Heart left ventricle (tissue), 16 donors: ENCODE measurements at regions not wholly inside any gene's neighbourhood (a gene's known extent, or its start where the extent isn't known, plus 50 kb on each side); places are given as distances from the start of the nearest gene placed in this dataset.

ENCODE experiments used
- ATAC-seq, 4 donors: fragments of 200-7000 bp; cut with Tn5 transposase; one replicate each; pipeline ENCODE4 v1.9.1; 2020 to 2022; ENCODE audit warnings: moderate library complexity in 4 of 4, mild to moderate bottlenecking in 3 of 4, moderate number of reproducible peaks in 1 of 4
- DNase-seq, 5 donors: peaks; one replicate each; pipeline ENCODE4 v3.0.0-alpha.2; 2020
- H3K27ac ChIP-seq, 12 donors: fragments of 200-600 bp; sonication (generic) in 4 of 12; one replicate each; pipeline versions ENCODE4 v1.5.0 to v1.8.0; 2016 to 2022; ENCODE audit warnings: mild to moderate bottlenecking in 2 of 12
- H3K27me3 ChIP-seq, 9 donors: fragments of 200-600 bp; sonication (generic) in 2 of 9; one replicate each; pipeline versions ENCODE4 v1.5.1 to v1.8.0; 2016 to 2022; ENCODE audit warnings: mild to moderate bottlenecking in 3 of 9
- H3K36me3 ChIP-seq, 9 donors: fragments of 200-600 bp; sonication (generic) in 2 of 9; one replicate each; pipeline versions ENCODE4 v1.5.0 to v1.8.0; 2018 to 2022; ENCODE audit warnings: mild to moderate bottlenecking in 2 of 9
- H3K4me1 ChIP-seq, 12 donors: fragments of 200-600 bp; sonication (generic) in 4 of 12; one replicate each; pipeline versions ENCODE4 v1.5.0 to v1.8.0; 2016 to 2022; ENCODE audit warnings: mild to moderate bottlenecking in 3 of 12
- H3K4me3 ChIP-seq, 12 donors: fragments of 200-600 bp; sonication (generic) in 4 of 12; one replicate each; pipeline versions ENCODE4 v1.5.0 to v1.8.0; 2017 to 2022; ENCODE audit warnings: mild to moderate bottlenecking in 9 of 12, moderate library complexity in 4 of 12
- H3K9me3 ChIP-seq, 12 donors: fragments of 200-600 bp; sonication (generic) in 4 of 12; one replicate each; pipeline versions ENCODE4 v1.5.0 to v1.8.0; 2016 to 2022; ENCODE audit warnings: mild to moderate bottlenecking in 1 of 12
- CTCF ChIP-seq, 12 donors: fragments of 200-600 bp; sonication (generic) in 4 of 12; IDR thresholded peaks; one replicate each; pipeline versions ENCODE4 v1.5.0 to v1.8.0; 2018 to 2022; ENCODE audit warnings: antibody characterized with exemption in 12 of 12, mild to moderate bottlenecking in 5 of 12
- POLR2A ChIP-seq, 2 donors: fragments of 450-650 bp; IDR thresholded peaks; one replicate each; pipeline ENCODE4 v1.6.1; 2017; ENCODE audit warnings: antibody characterized with exemption in 2 of 2, mild to moderate bottlenecking in 2 of 2, moderate library complexity in 2 of 2
- WGBS, 4 donors: extraction: QIAGEN DNeasy Blood & Tissue Kit in 2 of 4; methylation state at CpG; one replicate each; pipeline versions ENCODE4 v1.1.5 to v1.1.7; 2013 to 2018; 5-methylcytosine and 5-hydroxymethylcytosine counted together
- intact Hi-C, 10 donors: fragments of 100-400 bp; cut with DNase I; formaldehyde crosslinking; loops; one replicate each; pipeline versions ENCODE4 v1.11.1 to v1.14.2; 2022
- donor health status: ischemic (EF 13 %, LVEDD 7.1; RV severe dilation, severe dysfunction).
- donor health status: healthy with polysubstance abuse.
- donor health status: DM: no; HTN: yes; CAD: no.
- donor health status: DM: no; HTN: no; CAD: no.
- donor health status: ischemic (EF 25% LVEDD 6.9; RV normal size, moderate dysfunction).
- donor health status: ischemic (EF 25% LVEDD 5.7; RV mildly dilated, moderate dysfunction).
- donor health status: healthy.
- donor health status: DM: yes; HTN: yes; CAD: no.
- donor health status: ischemic (EF 35%, LVEDD 5.7; RV mildly dilated, moderate dysfunction).
- donor health status: nonischemic (EF 11% LVEDD 7.7; RV severe dilation, severe dysfunction).
- donor health status: DM: yes; HTN: yes; CAD: no.
- donor health status: PGD.
- donor health status: ischemic (EF 29% LVEDD 5.4; RV normal size, mild dysfunction).
- donor health status: nonischemic (EF 23%, LVEDD 6.1; RV moderate dilation, normal function).

- intact Hi-C loops = no loop called here
- WGBS, 4 donors = 36 to 64% (median 39%) methylated on average over 2 of the region's 2 CpGs
- TF ChIP-seq POLR2A (IDR thresholded peaks at IDR 0.05) (no peak), CTCF (IDR thresholded peaks at IDR 0.05) (no peak)
- DNase-seq (no peak), ATAC-seq (peak in 1 of 4 donors; percentile 16)
- no peak overlapping the region for H3K4me3 ChIP-seq
- peak overlapping the region in 5 of 12 donors; percentile 39 to 53 (median 49) for H3K27ac ChIP-seq
- H3K36me3 ChIP-seq = no peaks in the 10 kb centered on the region
- no peaks in the 10 kb centered on the region for H3K27me3 ChIP-seq
- H3K4me1 ChIP-seq = peaks cover 0 to 33% (median 21%) of the 10 kb centered on the region in 12 donors
- no peaks in the 10 kb centered on the region for H3K9me3 ChIP-seq
Observed at GRCh38 chr15:36358094-36358493, 221.3 kb upstream of the CDIN1 start.

- intact Hi-C loops = no loop called here
- Histone ChIP-seq H3K9me3 (no peaks in the 10 kb centered on the region), H3K27ac (no peak overlapping the region), H3K4me1 (peaks cover 0 to 38% (median 22%) of the 10 kb centered on the region in 12 donors), H3K36me3 (no peaks in the 10 kb centered on the region), H3K27me3 (no peaks in the 10 kb centered on the region), H3K4me3 (no peak overlapping the region)
- ATAC-seq (no peak), DNase-seq (no peak)
- TF ChIP-seq CTCF (IDR thresholded peaks at IDR 0.05) = no peak
- no peak for TF ChIP-seq POLR2A (IDR thresholded peaks at IDR 0.05)
- WGBS, 4 donors = 55 to 65% (median 61%) methylated on average over 2 of the region's 2 CpGs
Observed at GRCh38 chr15:36358523-36358922, 220.9 kb upstream of the CDIN1 start.

GRCh38 chr15:36359286-36359685, 220.1 kb upstream of the CDIN1 start:
- no peak for ATAC-seq
- WGBS, 4 donors = 69 to 86% (median 76%) methylated on average over 4 of the region's 4 CpGs

GRCh38 chr15:36361351-36361870, 218.0 kb upstream of the CDIN1 start:
- H3K27ac ChIP-seq = no peak overlapping the region
- H3K4me1 ChIP-seq = peaks cover 0 to 39% (median 21%) of the 10 kb centered on the region in 12 donors
- WGBS, 4 donors = 82 to 93% (median 91%) methylated on average over 5 of the region's 5 CpGs
- ATAC-seq = no peak
- no peak for DNase-seq
- no peaks in the 10 kb centered on the region for H3K27me3 ChIP-seq
- no peak overlapping the region for H3K4me3 ChIP-seq
- TF ChIP-seq CTCF (IDR thresholded peaks at IDR 0.05) (no peak), POLR2A (IDR thresholded peaks at IDR 0.05) (no peak)
- no peaks in the 10 kb centered on the region for H3K36me3 ChIP-seq
- no peaks in the 10 kb centered on the region for H3K9me3 ChIP-seq
- intact Hi-C loops = no loop called here

More at GRCh38 chr15:36359286-36359685, 220.1 kb upstream of the CDIN1 start:
- Histone ChIP-seq H3K4me1 (peaks cover 0 to 40% (median 22%) of the 10 kb centered on the region in 12 donors), H3K4me3 (no peak overlapping the region), H3K27me3 (no peaks in the 10 kb centered on the region), H3K9me3 (no peaks in the 10 kb centered on the region), H3K36me3 (no peaks in the 10 kb centered on the region), H3K27ac (no peak overlapping the region)
- no peak for DNase-seq
- TF ChIP-seq CTCF (IDR thresholded peaks at IDR 0.05) (no peak), POLR2A (IDR thresholded peaks at IDR 0.05) (no peak)
- intact Hi-C loops = no loop called here
